ENCODE measurements at regions not wholly inside any gene's neighbourhood (a gene's known extent, or its start where the extent isn't known, plus 50 kb on each side); places are given as distances from the start of the nearest gene placed in this dataset.

DNA sequence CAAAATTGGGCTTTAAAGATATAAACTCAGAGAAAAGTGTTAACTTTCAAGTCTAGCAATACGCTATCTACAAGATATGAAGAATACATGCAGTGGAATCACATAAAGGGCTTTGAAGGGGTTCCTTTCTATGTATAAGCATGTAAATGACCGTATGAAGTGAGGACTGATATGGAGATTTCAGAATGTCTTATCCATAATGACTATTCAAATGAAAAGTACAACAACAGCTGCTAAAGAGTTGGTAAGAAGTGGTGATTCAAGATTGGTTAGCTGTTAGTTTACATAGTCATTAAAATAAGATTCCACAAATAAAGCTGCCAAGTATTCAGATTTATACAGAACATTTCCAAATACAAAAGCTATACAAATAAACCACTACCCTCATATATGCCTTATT lies 153.4 kb upstream of the STARD13 start:
- no CpG with 5 or more reads among the region's 2 CpGs for WGBS (ENCODE audit: extremely low coverage, insufficient coverage, insufficient read length)

DNA sequence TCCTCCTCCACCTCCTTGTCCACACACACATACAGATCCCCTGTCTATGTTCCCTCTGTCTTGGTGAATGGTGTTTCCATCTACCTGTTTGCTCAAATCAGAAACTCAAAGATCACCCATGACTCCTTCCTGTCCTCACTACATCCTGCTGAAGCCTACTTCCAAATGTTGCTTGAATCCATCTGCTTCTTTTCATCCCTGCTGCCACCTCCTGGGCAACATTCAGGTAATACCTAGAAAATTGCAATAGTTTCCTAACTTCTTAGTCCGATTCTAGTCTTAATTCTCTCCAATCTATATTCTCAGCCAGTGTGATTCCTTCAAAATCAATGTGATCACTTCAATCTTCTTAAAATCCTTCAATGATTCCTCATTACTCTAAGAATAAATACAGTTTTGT lies 155.5 kb upstream of the STARD13 start:
- Histone ChIP-seq H3K23ac (ENCODE audit: low read length) (no peak overlapping the region), H4K8ac (ENCODE audit: low read depth, low read length) (no peak overlapping the region), H3K18ac (ENCODE audit: low read length) (no peak overlapping the region), H3K9me3 (ENCODE audit: insufficient read depth, low read depth, low read length) (no peaks in the 10 kb centered on the region), H3K4me1 (ENCODE audit: control insufficient read depth in 1 of 2, insufficient read depth in 2 of 2, low read length in 2 of 2) (no peaks in the 10 kb centered on the region), H3K4ac (ENCODE audit: low read depth, low read length) (no peak overlapping the region), H3K36me3 (ENCODE audit: control insufficient read depth in 1 of 2, insufficient read depth in 2 of 2, low read length in 2 of 2) (no peaks in the 10 kb centered on the region), H2BK120ac (ENCODE audit: insufficient read depth, low read length, poor library complexity) (no peak overlapping the region), H3K14ac (ENCODE audit: low read length) (no peak overlapping the region), H3K27me3 (ENCODE audit: insufficient read depth, low read length) (no peaks in the 10 kb centered on the region), H4K12ac (ENCODE audit: low read depth, low read length) (no peak overlapping the region), H4K91ac (ENCODE audit: low read depth, low read length) (no peak overlapping the region), H2AK5ac (ENCODE audit: low read length) (no peak overlapping the region), H2BK12ac (ENCODE audit: low read length) (no peak overlapping the region), H3K79me2 (ENCODE audit: control insufficient read depth, insufficient read depth, low read length, poor library complexity) (no peaks in the 10 kb centered on the region), H3K4me3 (ENCODE audit: low read depth, low read length) (no peak overlapping the region), H2AFZ (ENCODE audit: insufficient read depth, low read length, poor library complexity) (no peak overlapping the region), H3K27ac (ENCODE audit: low read depth, low read length) (no peak overlapping the region), H3K4me2 (ENCODE audit: low read length) (no peak overlapping the region), H2BK5ac (ENCODE audit: low read depth, low read length, poor library complexity) (no peak overlapping the region), H3K79me1 (ENCODE audit: low read length) (no peaks in the 10 kb centered on the region), H3K9ac (ENCODE audit: low read length) (no peak overlapping the region)
- no CpG with 5 or more reads among the region's 1 CpG for WGBS (ENCODE audit: extremely low coverage, insufficient coverage, insufficient read length)
- peak in 1 of 2 donors; percentile 46 for DNase-seq

More for the DNA sequence above, 153.4 kb upstream of the STARD13 start:
- Histone ChIP-seq H3K79me2 (ENCODE audit: control insufficient read depth, insufficient read depth, low read length, poor library complexity) (no peaks in the 10 kb centered on the region), H3K27ac (ENCODE audit: low read depth, low read length) (no peak overlapping the region), H3K14ac (ENCODE audit: low read length) (no peak overlapping the region), H2BK5ac (ENCODE audit: low read depth, low read length, poor library complexity) (no peak overlapping the region), H2AK5ac (ENCODE audit: low read length) (no peak overlapping the region), H3K23ac (ENCODE audit: low read length) (no peak overlapping the region), H2BK12ac (ENCODE audit: low read length) (no peak overlapping the region), H3K27me3 (ENCODE audit: insufficient read depth, low read length) (no peaks in the 10 kb centered on the region), H2AFZ (ENCODE audit: insufficient read depth, low read length, poor library complexity) (no peak overlapping the region), H3K9me3 (ENCODE audit: insufficient read depth, low read depth, low read length) (no peaks in the 10 kb centered on the region), H2BK120ac (ENCODE audit: insufficient read depth, low read length, poor library complexity) (no peak overlapping the region), H3K4me2 (ENCODE audit: low read length) (no peak overlapping the region), H3K18ac (ENCODE audit: low read length) (no peak overlapping the region), H3K4ac (ENCODE audit: low read depth, low read length) (no peak overlapping the region), H4K12ac (ENCODE audit: low read depth, low read length) (no peak overlapping the region), H3K4me1 (ENCODE audit: control insufficient read depth in 1 of 2, insufficient read depth in 2 of 2, low read length in 2 of 2) (no peaks in the 10 kb centered on the region), H4K8ac (ENCODE audit: low read depth, low read length) (no peak overlapping the region), H3K79me1 (ENCODE audit: low read length) (no peaks in the 10 kb centered on the region), H3K4me3 (ENCODE audit: low read depth, low read length) (no peak overlapping the region), H3K36me3 (ENCODE audit: control insufficient read depth in 1 of 2, insufficient read depth in 2 of 2, low read length in 2 of 2) (no peaks in the 10 kb centered on the region), H3K9ac (ENCODE audit: low read length) (no peak overlapping the region), H4K91ac (ENCODE audit: low read depth, low read length) (no peak overlapping the region)
- DNase-seq: no peak

DNA sequence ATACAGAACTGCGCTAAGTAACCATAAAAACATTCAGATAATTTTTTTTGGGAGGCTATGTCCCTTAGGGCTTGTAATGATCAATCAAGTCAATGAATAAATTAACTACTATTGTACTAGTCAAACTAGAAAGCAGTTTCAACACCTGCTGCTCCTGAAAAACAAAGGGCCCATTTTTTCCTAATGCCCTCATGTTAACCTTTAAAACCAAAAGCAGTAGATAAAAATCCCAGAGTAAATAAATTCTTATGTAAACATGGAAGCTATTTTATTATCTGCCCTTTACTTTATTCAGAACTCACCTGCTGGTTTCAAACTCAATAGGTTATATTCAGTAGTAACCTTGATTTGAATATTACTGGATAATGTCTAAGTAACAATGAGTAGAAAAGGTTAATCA lies 159.5 kb upstream of the STARD13 start:
- no peak overlapping the region for H3K9ac ChIP-seq (ENCODE audit: low read length)
- H4K91ac ChIP-seq (ENCODE audit: low read depth, low read length): no peak overlapping the region
- H3K79me1 ChIP-seq (ENCODE audit: low read length): no peaks in the 10 kb centered on the region
- no peak overlapping the region for H3K4me2 ChIP-seq (ENCODE audit: low read length)
- no peak overlapping the region for H3K4me3 ChIP-seq (ENCODE audit: low read depth, low read length)
- H3K4me1 ChIP-seq (ENCODE audit: control insufficient read depth in 1 of 2, insufficient read depth in 2 of 2, low read length in 2 of 2): no peaks in the 10 kb centered on the region
- no peak overlapping the region for H3K27ac ChIP-seq (ENCODE audit: low read depth, low read length)
- H3K27me3 ChIP-seq (ENCODE audit: insufficient read depth, low read length): no peaks in the 10 kb centered on the region
- H4K12ac ChIP-seq (ENCODE audit: low read depth, low read length): no peak overlapping the region
- peak in 1 of 2 donors; percentile 11 for DNase-seq
- no peak overlapping the region for H2AK5ac ChIP-seq (ENCODE audit: low read length)
- no peak overlapping the region for H3K4ac ChIP-seq (ENCODE audit: low read depth, low read length)
- no peak overlapping the region for H2AFZ ChIP-seq (ENCODE audit: insufficient read depth, low read length, poor library complexity)
- WGBS (ENCODE audit: extremely low coverage, insufficient coverage, insufficient read length): no CpG with 5 or more reads among the region's 1 CpG
- no peaks in the 10 kb centered on the region for H3K79me2 ChIP-seq (ENCODE audit: control insufficient read depth, insufficient read depth, low read length, poor library complexity)
- H2BK12ac ChIP-seq (ENCODE audit: low read length): no peak overlapping the region
- H3K23ac ChIP-seq (ENCODE audit: low read length): no peak overlapping the region
- H2BK5ac ChIP-seq (ENCODE audit: low read depth, low read length, poor library complexity): no peak overlapping the region
- H3K9me3 ChIP-seq (ENCODE audit: insufficient read depth, low read depth, low read length): no peaks in the 10 kb centered on the region
- no peak overlapping the region for H2BK120ac ChIP-seq (ENCODE audit: insufficient read depth, low read length, poor library complexity)
- no peaks in the 10 kb centered on the region for H3K36me3 ChIP-seq (ENCODE audit: control insufficient read depth in 1 of 2, insufficient read depth in 2 of 2, low read length in 2 of 2)
- H3K14ac ChIP-seq (ENCODE audit: low read length): no peak overlapping the region
- no peak overlapping the region for H3K18ac ChIP-seq (ENCODE audit: low read length)
- H4K8ac ChIP-seq (ENCODE audit: low read depth, low read length): no peak overlapping the region

DNA sequence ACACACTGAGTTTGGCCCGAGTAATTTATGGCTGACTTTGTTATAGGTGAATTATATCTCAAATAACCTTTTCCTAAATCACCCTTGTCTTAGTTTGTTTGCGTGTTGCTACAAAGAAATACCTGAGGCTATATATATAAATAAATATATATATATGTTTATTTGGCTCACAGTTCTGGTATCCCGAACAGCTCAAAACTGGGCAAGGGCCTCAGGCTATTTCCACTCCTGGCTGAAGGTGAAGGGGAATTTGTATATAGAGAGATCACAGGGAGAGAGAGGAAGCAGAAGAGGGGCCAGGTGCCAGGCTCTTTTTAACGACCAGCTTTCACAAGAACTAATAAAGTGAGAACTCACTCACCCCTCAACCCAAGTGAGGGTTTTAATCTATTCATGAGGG lies 159.9 kb upstream of the STARD13 start:
- Histone ChIP-seq H2AFZ (ENCODE audit: insufficient read depth, low read length, poor library complexity) (no peak overlapping the region), H3K27ac (ENCODE audit: low read depth, low read length) (no peak overlapping the region), H3K4me1 (ENCODE audit: control insufficient read depth in 1 of 2, insufficient read depth in 2 of 2, low read length in 2 of 2) (no peaks in the 10 kb centered on the region), H3K36me3 (ENCODE audit: control insufficient read depth in 1 of 2, insufficient read depth in 2 of 2, low read length in 2 of 2) (no peaks in the 10 kb centered on the region), H3K23ac (ENCODE audit: low read length) (no peak overlapping the region), H3K4ac (ENCODE audit: low read depth, low read length) (no peak overlapping the region), H4K12ac (ENCODE audit: low read depth, low read length) (no peak overlapping the region), H4K8ac (ENCODE audit: low read depth, low read length) (no peak overlapping the region), H3K9ac (ENCODE audit: low read length) (no peak overlapping the region), H3K79me2 (ENCODE audit: control insufficient read depth, insufficient read depth, low read length, poor library complexity) (no peaks in the 10 kb centered on the region), H3K9me3 (ENCODE audit: insufficient read depth, low read depth, low read length) (no peaks in the 10 kb centered on the region), H3K79me1 (ENCODE audit: low read length) (no peaks in the 10 kb centered on the region), H3K4me2 (ENCODE audit: low read length) (no peak overlapping the region), H2BK12ac (ENCODE audit: low read length) (no peak overlapping the region), H2AK5ac (ENCODE audit: low read length) (no peak overlapping the region), H3K14ac (ENCODE audit: low read length) (no peak overlapping the region), H4K91ac (ENCODE audit: low read depth, low read length) (no peak overlapping the region), H3K27me3 (ENCODE audit: insufficient read depth, low read length) (no peaks in the 10 kb centered on the region), H3K18ac (ENCODE audit: low read length) (no peak overlapping the region), H2BK120ac (ENCODE audit: insufficient read depth, low read length, poor library complexity) (no peak overlapping the region), H3K4me3 (ENCODE audit: low read depth, low read length) (no peak overlapping the region), H2BK5ac (ENCODE audit: low read depth, low read length, poor library complexity) (no peak overlapping the region)
- peak; percentile 71 to 84 for DNase-seq
- no CpG with 5 or more reads among the region's 4 CpGs for WGBS (ENCODE audit: extremely low coverage, insufficient coverage, insufficient read length)

Measured in trophoblast cell (in vitro differentiated cells and primary cell).